ENCODE measurements at regions not wholly inside any gene's neighbourhood (a gene's known extent, or its start where the extent isn't known, plus 50 kb on each side); places are given as distances from the start of the nearest gene placed in this dataset.
"Not testable (repeated sequence)": the region's sequence is repeated elsewhere in the genome, so short reads cannot be mapped to it uniquely, and the experiment has no call there.

GRCh38 chr6:134549854-134550253, 231.9 kb upstream of the SGK1 start:
- in situ Hi-C loops (cut with HindIII; ENCODE audit: low pct_unique_long_range_greater_than_20kb, low sequenced_read_pairs) = no loop called here
- DNase-seq (ENCODE audit: low read depth, low spot score) = no peak

DNA sequence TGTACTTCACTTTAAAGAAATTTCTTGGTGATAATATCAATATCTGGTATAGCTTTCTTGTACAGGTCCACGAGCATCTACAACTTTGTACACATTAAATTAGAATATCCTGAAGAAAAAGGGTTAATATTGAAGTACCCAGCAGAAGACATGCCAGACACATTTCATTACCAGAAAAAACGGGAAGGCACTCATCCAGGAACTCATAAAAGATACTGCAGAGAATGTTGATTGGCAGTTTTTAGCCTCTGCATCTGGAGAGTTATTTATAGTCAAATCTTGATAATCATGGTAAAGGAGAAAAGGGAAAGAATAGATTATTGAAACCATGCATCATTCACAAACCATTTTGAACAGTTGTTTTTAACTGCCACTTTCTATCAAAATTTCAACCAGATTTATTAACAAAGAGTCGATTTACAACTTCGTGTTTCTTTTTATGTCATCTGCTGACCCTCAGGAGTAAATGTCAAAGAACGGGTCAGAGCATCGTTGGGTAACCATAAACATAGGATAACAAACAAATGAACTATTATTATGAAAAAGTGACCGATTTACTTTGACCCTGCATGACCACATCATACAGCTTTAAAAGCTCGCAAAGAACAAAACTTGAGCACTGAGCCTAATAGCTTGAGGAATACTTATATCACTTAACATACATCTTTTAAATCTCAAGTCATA, 229.2 kb upstream of the SGK1 start:
- in situ Hi-C loops (cut with HindIII; ENCODE audit: low pct_unique_long_range_greater_than_20kb, low sequenced_read_pairs) = no loop called here

GRCh38 chr6:134544737-134545136, 226.8 kb upstream of the SGK1 start:
- in situ Hi-C loops (cut with HindIII; ENCODE audit: low pct_unique_long_range_greater_than_20kb, low sequenced_read_pairs) = no loop called here
- DNase-seq (ENCODE audit: low read depth, low spot score) = no peak

More for the DNA sequence above, 229.2 kb upstream of the SGK1 start:
- peak; percentile 95 for DNase-seq (ENCODE audit: low read depth, low spot score)

DNA sequence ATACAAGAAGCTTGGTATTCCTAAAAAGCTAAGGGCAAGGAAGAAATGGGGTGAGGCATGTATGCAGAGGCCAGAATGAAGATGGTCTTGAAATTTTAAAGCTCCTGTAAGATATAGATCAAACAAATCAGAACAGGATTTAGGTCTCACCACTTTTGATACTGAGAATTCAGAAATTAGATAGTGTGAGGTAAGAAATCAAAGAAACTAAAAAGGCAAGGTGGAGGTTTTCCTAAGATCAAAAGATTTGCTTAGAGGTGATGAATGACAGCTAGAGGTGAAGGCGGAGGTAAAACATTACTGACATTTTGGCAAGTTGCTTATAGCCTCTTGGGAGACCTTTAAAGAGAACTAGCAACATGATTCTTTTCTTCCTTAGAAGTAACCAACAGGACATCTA, 225.2 kb upstream of the SGK1 start:
- DNase-seq (ENCODE audit: low read depth, low spot score) = no peak
- in situ Hi-C loops (cut with HindIII; ENCODE audit: low pct_unique_long_range_greater_than_20kb, low sequenced_read_pairs) = no loop called here

- in situ Hi-C loops (cut with HindIII; ENCODE audit: low pct_unique_long_range_greater_than_20kb, low sequenced_read_pairs) = no loop called here
- no peak for DNase-seq (ENCODE audit: low read depth, low spot score)
Observed at GRCh38 chr6:134541001-134541400, 223.1 kb upstream of the SGK1 start.

DNA sequence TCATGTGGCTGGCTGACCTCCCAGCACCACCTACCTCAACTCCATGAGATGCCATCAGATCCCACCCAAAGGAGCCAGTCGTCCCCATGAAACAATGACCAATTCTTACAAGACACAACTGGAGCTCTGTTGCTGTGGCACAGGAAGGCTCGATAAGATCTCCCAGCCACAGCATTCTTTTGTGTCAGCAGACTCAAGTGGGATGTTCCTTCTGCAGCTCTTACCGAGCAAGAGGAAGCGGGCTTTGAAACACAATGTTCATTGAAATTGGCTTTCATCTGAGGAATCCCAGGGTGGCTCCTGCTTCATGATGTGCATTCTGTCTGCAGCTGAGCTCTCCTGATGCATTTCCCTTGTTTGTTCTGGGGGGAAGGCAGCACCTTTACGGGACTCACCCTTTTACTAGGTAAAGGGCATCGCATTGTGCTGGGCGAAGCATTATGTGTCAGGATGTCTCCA, 222.0 kb upstream of the SGK1 start:
- DNase-seq (ENCODE audit: low read depth, low spot score) = peak; percentile 99
- in situ Hi-C loops (cut with HindIII; ENCODE audit: low pct_unique_long_range_greater_than_20kb, low sequenced_read_pairs) = no loop called here

GRCh38 chr6:134537765-134538164, 219.9 kb upstream of the SGK1 start:
- DNase-seq (ENCODE audit: low read depth, low spot score); in situ Hi-C loops (cut with HindIII; ENCODE audit: low pct_unique_long_range_greater_than_20kb, low sequenced_read_pairs): not testable (repeated sequence)

GRCh38 chr6:134537146-134537555, 219.2 kb upstream of the SGK1 start:
- in situ Hi-C loops (cut with HindIII; ENCODE audit: low pct_unique_long_range_greater_than_20kb, low sequenced_read_pairs) = no loop called here
- no peak for DNase-seq (ENCODE audit: low read depth, low spot score)

DNA sequence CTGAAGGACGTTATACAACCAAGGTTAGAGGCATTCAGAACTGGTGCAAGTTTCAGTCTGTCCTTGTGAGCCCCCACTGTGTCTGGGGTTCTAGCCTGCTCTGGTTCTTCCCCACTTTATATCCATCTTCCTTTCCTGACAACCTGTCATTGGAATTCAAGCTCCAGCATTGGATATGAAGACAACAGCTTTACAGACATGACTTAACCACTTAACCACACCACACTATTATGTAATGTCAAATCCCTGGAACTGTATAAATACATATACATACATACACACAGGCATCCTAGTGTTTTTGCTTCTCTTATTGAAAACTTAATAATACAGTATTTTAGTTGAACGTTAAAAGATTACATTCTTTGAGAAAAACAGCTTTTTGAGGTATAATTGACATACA, 217.9 kb upstream of the SGK1 start:
- in situ Hi-C loops (cut with HindIII; ENCODE audit: low pct_unique_long_range_greater_than_20kb, low sequenced_read_pairs) = no loop called here
- DNase-seq (ENCODE audit: low read depth, low spot score) = no peak

DNA sequence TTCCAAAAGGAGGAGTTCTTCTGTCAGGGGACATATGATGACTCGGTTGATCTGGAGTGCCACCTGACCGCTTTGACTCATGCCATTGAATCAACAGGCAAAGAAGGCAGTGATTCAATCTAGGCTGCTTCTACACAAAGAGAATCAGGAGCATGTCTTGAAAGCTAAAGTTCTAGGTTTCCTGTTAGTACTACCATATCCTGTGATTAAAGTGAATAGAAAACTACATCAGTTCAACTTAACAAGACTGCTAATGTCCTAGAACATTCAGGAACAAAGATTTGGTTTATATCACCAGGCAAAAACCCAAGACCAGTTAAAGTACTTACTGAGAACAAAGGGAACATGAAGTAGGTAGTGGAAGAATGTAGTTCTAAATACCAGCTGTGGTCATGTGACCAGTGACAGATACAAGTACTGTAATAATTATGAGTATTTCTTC, 216.8 kb upstream of the SGK1 start:
- in situ Hi-C loops (cut with HindIII; ENCODE audit: low pct_unique_long_range_greater_than_20kb, low sequenced_read_pairs) = no loop called here
- peak; percentile 60 for DNase-seq (ENCODE audit: low read depth, low spot score)

DNA sequence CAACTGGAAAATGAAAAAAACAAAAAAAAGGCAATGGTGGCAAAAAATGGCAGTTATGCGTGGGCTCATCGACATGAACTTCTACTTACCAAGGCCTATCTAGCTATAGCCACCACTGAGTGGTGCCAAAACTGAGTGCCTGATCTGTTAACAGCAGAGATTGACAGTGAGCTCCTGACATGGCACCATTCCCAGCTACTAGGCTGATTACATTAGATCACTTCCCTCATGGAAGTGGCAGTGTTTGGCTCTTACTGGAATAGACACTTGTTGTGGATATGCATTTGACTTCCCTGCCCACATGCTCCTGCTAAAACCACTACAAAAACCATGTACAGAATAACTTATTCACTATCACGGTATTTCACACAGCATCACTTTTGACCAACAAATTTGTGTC, 216.1 kb upstream of the SGK1 start:
- DNase-seq (ENCODE audit: low read depth, low spot score) = no peak
- in situ Hi-C loops (cut with HindIII; ENCODE audit: low pct_unique_long_range_greater_than_20kb, low sequenced_read_pairs) = no loop called here

GRCh38 chr6:134532694-134533624, 215.0 kb upstream of the SGK1 start:
- in situ Hi-C loops (cut with HindIII; ENCODE audit: low pct_unique_long_range_greater_than_20kb, low sequenced_read_pairs) = no loop called here
- no peak for DNase-seq (ENCODE audit: low read depth, low spot score)

- DNase-seq (ENCODE audit: low read depth, low spot score) = no peak
- in situ Hi-C loops (cut with HindIII; ENCODE audit: low pct_unique_long_range_greater_than_20kb, low sequenced_read_pairs) = no loop called here
Observed at GRCh38 chr6:134531611-134532010, 213.7 kb upstream of the SGK1 start.

DNA sequence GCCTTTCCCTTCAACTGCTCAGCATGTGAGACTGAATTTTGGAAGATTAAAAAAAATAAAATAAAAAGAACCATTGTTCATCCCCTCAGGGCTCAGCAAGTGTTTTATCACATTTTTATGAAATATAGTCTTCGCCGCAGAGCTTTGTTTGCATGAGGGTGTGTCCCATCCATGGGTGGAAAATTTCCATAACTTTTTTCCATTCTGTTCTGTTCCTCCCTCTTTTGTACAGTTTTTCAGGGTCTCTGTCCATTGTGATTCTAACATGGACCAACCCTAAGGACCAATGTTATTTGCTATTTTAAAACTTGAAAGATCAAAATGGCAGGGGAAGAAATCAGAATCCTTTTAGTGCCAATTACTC, 213.3 kb upstream of the SGK1 start:
- in situ Hi-C loops (cut with HindIII; ENCODE audit: low pct_unique_long_range_greater_than_20kb, low sequenced_read_pairs) = no loop called here
- DNase-seq (ENCODE audit: low read depth, low spot score) = no peak

DNA sequence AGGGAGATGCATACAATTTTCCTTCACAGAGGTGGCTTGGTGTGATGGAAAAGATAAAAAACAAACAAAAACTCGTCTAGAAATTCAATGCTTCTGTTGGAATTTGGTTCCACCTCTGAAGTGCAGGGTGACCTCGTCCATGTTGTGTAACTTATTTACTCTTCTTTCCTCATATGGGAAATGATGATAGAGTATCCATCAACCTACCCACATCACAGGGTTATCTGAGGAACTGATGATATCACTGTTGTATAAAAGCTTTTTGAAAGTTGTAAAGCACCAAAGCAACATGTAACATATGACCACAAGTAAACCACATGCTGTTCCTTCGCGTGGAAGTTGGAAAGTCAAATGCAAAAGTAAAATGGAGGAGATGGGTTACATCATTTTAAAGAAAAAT, 212.0 kb upstream of the SGK1 start:
- DNase-seq (ENCODE audit: low read depth, low spot score) = no peak
- in situ Hi-C loops (cut with HindIII; ENCODE audit: low pct_unique_long_range_greater_than_20kb, low sequenced_read_pairs) = no loop called here

GRCh38 chr6:134529305-134529704, 211.4 kb upstream of the SGK1 start:
- in situ Hi-C loops (cut with HindIII; ENCODE audit: low pct_unique_long_range_greater_than_20kb, low sequenced_read_pairs) = no loop called here
- no peak for DNase-seq (ENCODE audit: low read depth, low spot score)

DNA sequence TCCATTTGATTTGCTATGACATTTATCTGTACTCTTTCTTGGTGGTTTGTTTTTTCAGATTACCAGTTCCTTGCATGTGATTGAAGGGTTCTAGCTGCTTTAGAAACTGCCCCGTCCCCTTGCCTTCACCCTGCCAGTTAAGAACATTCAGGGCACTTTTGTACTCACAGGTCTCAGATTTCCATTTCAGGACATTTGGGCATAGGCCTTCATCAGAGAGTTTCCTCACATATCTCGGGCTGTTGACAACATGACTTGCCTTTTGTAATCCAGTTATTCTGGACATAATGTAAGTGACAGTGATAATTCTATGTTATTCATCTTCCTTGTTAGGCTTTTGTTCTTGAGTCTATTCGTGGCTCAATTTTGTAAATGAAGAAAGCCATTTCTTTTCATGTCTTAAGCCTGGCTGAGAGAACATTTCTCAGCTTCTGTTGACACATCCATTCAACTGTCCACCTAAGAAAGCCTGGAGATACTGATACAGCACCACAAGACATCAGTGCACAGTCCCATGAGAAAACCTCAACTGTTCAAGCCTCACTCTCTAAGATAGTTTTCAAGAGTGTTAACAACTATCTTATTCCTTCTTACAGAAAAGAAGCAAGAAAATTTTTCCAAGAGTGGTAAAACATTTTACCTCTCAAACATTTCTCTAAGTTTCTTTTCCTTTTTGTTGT, 209.3 kb upstream of the SGK1 start:
- no peak for DNase-seq (ENCODE audit: low read depth, low spot score)
- in situ Hi-C loops (cut with HindIII; ENCODE audit: low pct_unique_long_range_greater_than_20kb, low sequenced_read_pairs) = no loop called here

DNA sequence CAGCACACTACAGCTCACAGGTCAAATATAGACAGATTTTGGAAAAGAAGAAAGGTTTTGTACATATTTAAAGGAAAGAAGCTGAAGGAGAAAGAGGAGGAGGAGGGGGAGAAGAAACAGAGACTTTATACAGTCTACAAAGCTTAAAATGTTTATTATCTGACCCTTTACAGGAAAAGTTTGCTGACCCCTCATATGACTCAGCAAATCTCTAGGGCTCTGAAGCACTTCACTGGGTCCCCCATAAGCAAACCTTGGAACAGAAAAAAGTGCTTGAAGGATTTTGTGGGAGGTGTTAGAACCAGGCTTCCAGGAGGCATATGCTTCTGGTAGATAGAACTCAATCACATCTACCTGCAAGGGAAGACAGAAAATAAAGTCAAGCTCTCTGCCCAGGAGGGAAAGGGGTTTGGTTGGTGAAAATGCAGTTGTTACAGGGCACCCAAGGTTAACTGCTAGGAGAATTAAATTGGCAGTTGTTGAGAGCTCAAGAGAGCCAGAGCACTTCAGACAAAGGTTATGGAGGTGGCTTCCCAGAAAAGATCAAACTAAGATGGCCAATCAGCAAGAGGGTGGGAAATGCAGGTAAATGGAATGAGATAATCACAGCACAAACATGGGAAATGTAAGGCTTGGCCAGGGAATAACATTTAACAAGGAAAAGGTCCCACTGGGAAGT, 207.4 kb upstream of the SGK1 start:
- in situ Hi-C loops (cut with HindIII; ENCODE audit: low pct_unique_long_range_greater_than_20kb, low sequenced_read_pairs) = no loop called here
- no peak for DNase-seq (ENCODE audit: low read depth, low spot score)

Measured in SK-MEL-5 (cell line).